HG03064 (cell line): ENCODE measurements at regions not wholly inside any gene's neighbourhood (a gene's known extent, or its start where the extent isn't known, plus 50 kb on each side); places are given as distances from the start of the nearest gene placed in this dataset.
"Not testable (repeated sequence)": the region's sequence is repeated elsewhere in the genome, so short reads cannot be mapped to it uniquely, and the experiment has no call there.

Experiments used
- ATAC-seq: cut with Tn5 transposase; IDR thresholded peaks from one replicate; pipeline ENCODE4 v1.9.1; 2021; ENCODE audit warnings: low read depth; ENCODE audit not compliant: unreplicated experiment

- no peak for ATAC-seq
Observed at GRCh38 chr7:81014266-81014665, 95.4 kb upstream of the SEMA3C start.

DNA sequence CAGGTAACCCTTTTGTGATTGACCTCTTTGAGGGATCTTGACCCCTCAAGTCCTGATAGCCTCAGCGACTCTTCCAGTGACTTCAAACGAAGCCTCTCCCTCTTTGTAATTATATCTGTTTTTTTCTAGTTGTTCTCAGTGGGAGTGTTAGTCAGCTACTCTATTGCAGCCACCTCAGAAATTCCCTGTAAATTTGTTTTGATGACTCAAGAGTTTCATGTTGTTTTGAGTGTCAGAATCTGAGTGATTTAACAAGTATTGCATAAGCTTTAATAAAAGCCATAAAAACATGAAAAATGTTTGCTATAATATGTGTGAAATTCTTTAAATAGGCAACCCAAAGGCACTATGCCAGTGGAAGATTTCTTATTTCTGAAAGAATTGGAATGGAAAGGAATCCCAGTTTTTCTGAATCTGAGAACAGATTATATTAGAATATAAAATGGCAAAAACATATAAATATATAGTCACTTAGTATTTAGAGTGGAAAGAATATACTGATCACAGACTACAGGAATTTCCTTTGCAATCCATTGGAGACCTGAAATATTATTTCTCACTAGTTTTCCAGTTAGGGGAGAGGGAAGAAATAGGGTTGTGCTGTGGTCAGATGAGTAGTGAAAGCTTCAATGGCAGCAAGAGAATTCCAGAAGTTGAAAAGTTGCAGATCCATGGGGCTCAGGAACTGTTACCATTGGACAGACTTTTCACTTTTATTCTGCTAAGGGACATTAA lies 94.4 kb upstream of the SEMA3C start:
- ATAC-seq, result no peak

- ATAC-seq, result no peak
Observed at GRCh38 chr7:81008901-81009300, 90.0 kb upstream of the SEMA3C start.

GRCh38 chr7:81007051-81007450 lies 88.2 kb upstream of the SEMA3C start:
- ATAC-seq, result no peak

- no peak for ATAC-seq
Observed at GRCh38 chr7:81005254-81005653, 86.4 kb upstream of the SEMA3C start.

DNA sequence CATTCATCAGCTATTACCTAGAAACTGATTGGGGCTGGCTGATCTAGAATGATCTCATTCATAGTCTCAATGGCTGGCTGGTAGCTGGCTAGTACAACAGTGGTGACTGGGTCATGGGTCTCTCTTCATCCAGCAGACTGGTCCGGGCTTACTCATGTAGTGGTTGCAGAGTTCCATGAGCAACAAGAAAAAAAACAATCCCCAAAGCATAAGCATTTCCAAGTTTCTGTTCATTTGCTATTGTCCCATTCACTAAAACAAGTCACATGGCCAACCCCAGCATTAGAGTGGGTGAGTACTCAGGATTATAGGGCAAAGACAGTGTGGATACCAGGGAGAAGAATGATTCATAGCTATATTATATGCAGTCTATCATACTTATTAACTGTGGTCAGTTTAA lies 85.2 kb upstream of the SEMA3C start:
- ATAC-seq, result no peak

DNA sequence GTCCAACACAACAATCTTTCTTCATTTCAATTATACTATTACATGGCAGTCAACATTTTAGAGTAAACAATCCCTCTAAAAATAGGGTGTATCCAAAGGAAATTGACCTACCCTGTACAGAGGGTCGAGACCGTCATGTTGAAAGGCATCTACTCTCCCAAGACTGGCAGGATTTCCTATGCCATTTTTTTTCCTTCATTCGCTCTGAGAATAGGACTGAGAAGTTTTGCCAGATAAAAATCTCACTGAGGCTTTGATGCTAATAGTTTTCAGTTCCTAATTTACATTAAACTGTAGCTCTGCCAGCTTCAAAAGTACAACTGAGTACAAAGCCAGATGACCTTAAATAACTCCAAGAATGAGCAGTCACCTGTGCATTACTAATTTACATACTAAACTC lies 84.5 kb upstream of the SEMA3C start:
- no peak for ATAC-seq

GRCh38 chr7:81002421-81002820 lies 83.6 kb upstream of the SEMA3C start:
- ATAC-seq, result no peak

GRCh38 chr7:80999771-81000170 lies 80.9 kb upstream of the SEMA3C start:
- no peak for ATAC-seq

DNA sequence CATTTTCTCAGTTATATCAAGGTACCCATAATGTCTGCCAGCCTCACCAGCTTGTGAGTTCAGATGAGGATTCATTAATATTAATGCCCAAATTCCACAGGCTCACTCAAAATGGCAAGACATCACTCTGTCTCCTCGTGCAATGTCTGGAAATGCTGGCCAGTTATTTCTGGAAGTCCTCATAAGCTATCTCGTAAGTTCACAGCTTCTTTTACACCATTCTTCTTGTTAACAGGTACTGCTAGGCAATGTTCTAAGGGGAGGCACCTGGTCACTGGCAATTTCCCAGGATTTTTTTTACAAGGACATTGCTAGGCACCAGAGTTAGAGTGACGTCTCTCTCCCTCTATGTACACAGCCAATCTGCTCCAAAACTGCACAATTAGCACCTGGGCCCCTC lies 80.2 kb upstream of the SEMA3C start:
- no peak for ATAC-seq

- no peak for ATAC-seq
Observed at GRCh38 chr7:80997841-80998240, 79.0 kb upstream of the SEMA3C start.

GRCh38 chr7:80996236-80996635 lies 77.4 kb upstream of the SEMA3C start:
- ATAC-seq, result not testable (repeated sequence)

DNA sequence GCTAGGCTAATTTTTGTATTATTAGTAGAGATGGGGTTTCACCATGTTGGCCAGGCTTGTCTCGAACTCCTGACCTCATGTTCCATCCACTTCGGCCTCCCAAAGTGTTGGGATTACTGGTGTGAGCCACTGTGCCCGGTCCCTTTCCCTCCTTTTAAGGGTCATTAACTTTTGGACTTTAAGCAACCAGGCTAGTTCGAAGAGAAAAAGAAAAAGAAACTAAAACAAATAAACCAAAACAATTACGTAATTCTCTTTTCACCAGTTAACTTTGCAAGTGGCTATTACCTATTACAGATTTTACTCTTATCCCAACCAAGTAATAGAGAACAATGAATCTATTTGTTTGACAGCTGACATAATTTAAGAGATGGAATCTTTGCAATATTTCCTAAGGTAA lies 72.8 kb upstream of the SEMA3C start:
- no peak for ATAC-seq

GRCh38 chr7:80984619-80985018 lies 65.8 kb upstream of the SEMA3C start:
- ATAC-seq, result no peak

DNA sequence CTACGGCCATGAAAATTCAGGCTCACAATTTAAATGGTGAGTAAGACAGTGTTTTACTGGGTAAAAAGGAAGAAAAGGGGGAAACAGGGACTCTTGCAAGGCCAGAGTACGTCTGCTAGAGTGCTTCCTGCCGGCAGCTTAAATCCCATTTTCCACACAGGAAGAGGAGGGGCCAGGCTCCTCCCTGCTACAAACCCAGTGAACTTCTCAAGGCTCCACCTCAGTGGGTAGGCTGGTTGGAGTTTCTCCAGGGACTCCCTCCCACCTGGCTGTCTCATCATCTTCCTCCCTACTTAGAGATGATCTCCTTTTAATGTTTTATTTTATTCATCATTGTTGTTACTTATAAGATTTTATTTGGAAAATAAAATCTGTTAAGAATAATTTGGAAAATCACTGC lies 62.6 kb upstream of the SEMA3C start:
- ATAC-seq, result no peak

DNA sequence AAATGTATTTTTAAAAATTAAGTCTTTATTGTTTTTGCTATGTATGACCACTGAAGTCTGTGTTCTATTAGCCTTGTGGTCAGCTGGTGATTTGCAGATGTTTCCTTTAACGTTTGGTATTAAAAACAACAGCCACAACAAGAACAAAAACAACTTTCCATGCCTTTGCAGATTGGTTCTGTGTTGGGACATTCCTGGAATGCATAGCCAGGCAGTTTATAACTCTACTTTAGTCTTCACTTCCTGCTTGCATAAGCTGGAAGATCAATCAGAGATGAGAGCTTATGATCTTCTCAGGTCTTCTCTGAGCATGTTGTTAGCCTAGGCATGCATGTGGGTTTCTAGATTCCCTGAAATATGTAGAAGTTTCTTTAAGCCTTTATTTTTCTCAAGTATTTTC lies 58.9 kb upstream of the SEMA3C start:
- ATAC-seq, result no peak

DNA sequence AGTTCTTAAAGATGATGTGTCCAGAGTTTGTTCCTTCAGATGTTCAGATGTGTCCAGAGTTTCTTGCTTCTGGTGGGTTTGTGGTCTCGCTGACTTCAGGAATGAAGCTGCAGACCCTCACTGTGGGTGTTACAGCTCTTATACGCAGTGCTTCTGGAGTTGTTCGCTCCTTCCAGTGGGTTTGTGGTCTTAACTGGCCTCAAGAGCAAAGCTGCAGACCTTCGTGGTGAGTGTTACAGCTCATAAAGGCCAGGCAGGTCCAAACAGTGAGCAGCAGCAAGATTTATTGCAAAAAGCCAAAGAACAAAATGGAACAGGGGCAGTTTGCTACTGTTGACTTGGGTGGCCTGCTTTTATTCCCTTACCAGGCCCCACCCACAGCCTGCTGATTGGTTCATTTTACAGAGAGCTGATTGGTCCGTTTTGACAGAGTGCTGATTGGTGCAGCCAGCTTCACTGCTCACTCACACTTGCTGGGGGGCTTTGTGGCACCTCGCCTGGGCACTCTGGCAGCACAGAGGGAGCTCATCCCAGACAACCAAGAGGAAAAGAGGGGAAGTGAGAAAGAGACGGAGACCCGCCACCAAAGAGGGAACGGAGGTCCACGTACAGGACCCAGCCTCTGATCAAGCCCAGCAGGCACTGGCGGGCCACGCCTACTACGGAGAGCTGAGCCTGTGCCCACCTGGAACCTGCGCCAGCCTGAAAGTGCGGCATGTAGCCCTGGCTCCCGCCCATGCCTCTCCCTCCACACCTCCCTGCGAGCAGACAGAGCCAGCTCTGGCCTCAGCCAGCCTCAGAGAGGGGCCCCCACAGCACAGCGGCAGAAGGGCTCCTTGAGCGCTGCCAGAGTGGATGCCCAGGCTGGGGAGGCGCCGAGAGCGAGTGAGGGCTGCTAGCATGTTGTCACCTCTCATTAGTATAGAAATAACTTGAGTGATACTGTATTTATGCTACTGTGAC lies 55.8 kb upstream of the SEMA3C start:
- no peak for ATAC-seq

GRCh38 chr7:80971225-80971624 lies 52.4 kb upstream of the SEMA3C start:
- ATAC-seq, result no peak
